H9 (cell line): ENCODE measurements at regions not wholly inside any gene's neighbourhood (a gene's known extent, or its start where the extent isn't known, plus 50 kb on each side); places are given as distances from the start of the nearest gene placed in this dataset.

Experiments used
- DNase-seq: peaks from one replicate; pipeline ENCODE4 v3.0.0-alpha.2; 2017
- H2AFZ ChIP-seq: one replicate; pipeline ENCODE4 v1.6.1; 2013; ENCODE audit warnings: mild to moderate bottlenecking, low read length, control low read depth, moderate library complexity
- H2AK5ac ChIP-seq: 2 replicates; pipeline ENCODE4 v1.6.1; 2013; ENCODE audit warnings: low read length, control low read depth, mixed read lengths; ENCODE audit not compliant: insufficient read length
- H2BK120ac ChIP-seq: one replicate; pipeline ENCODE4 v1.6.1; 2013; ENCODE audit warnings: low read depth, mild to moderate bottlenecking, low read length, control low read depth, inconsistent platforms; ENCODE audit not compliant: poor library complexity, severe bottlenecking
- H2BK12ac ChIP-seq: 2 replicates; pipeline ENCODE4 v1.6.1; 2013; ENCODE audit warnings: low read length, control low read depth, mixed read lengths, low read depth; ENCODE audit not compliant: insufficient read length
- H2BK15ac ChIP-seq: 2 replicates; pipeline ENCODE4 v1.6.1; 2013; ENCODE audit warnings: low read depth, low read length, control low read depth
- H2BK20ac ChIP-seq: one replicate; pipeline ENCODE4 v1.6.1; 2013; ENCODE audit warnings: low read depth, mild to moderate bottlenecking, low read length, control low read depth, inconsistent platforms; ENCODE audit not compliant: poor library complexity, severe bottlenecking
- H2BK5ac ChIP-seq: 2 replicates; pipeline ENCODE4 v1.6.1; 2013; ENCODE audit warnings: low read length, control low read depth, mixed read lengths; ENCODE audit not compliant: insufficient read length
- H3K14ac ChIP-seq: 2 replicates; pipeline ENCODE4 v1.6.1; 2013; ENCODE audit warnings: low read length, control low read depth; ENCODE audit not compliant: insufficient read depth
- H3K18ac ChIP-seq: 2 replicates; pipeline ENCODE4 v1.6.1; 2013; ENCODE audit warnings: low read depth, mild to moderate bottlenecking, mixed read lengths, low read length, control low read depth; ENCODE audit not compliant: insufficient read length
- H3K23ac ChIP-seq: 2 replicates; pipeline ENCODE4 v1.6.1; 2013; ENCODE audit warnings: low read length, control low read depth, mixed read lengths, low read depth; ENCODE audit not compliant: insufficient read length
- H3K23me2 ChIP-seq: 2 replicates; pipeline ENCODE4 v1.6.1; 2013; ENCODE audit warnings: low read depth, mild to moderate bottlenecking, mixed read lengths, low read length, control low read depth; ENCODE audit not compliant: insufficient read length, poor library complexity, severe bottlenecking
- H3K27ac ChIP-seq: 2 replicates; pipeline ENCODE4 v1.5.1; 2013; ENCODE audit warnings: low read length, control low read depth, mixed read lengths, low read depth; ENCODE audit not compliant: insufficient read length
- H3K27me3 ChIP-seq: 2 replicates; pipeline ENCODE4 v1.6.1; 2013; ENCODE audit warnings: low read length, control low read depth, inconsistent platforms; ENCODE audit not compliant: insufficient read depth
- H3K4ac ChIP-seq: 2 replicates; pipeline ENCODE4 v1.6.1; 2013; ENCODE audit warnings: low read depth, mild to moderate bottlenecking, control low read depth, inconsistent platforms, low read length, moderate library complexity
- H3K4me1 ChIP-seq: 2 replicates; pipeline ENCODE4 v1.6.1; 2013; ENCODE audit warnings: low read length, control low read depth, inconsistent platforms; ENCODE audit not compliant: insufficient read depth
- H3K4me2 ChIP-seq: 2 replicates; pipeline ENCODE4 v1.6.1; 2013; ENCODE audit warnings: low read length, control low read depth, mixed read lengths; ENCODE audit not compliant: insufficient read length, insufficient read depth
- H3K56ac ChIP-seq: 2 replicates; pipeline ENCODE4 v1.6.1; 2013; ENCODE audit warnings: low read depth, mild to moderate bottlenecking, mixed read lengths, low read length, control low read depth; ENCODE audit not compliant: insufficient read length
- H3K79me1 ChIP-seq: 2 replicates; pipeline ENCODE4 v1.6.1; 2013; ENCODE audit warnings: low read depth, mild to moderate bottlenecking, moderate library complexity, low read length, control low read depth, inconsistent platforms; ENCODE audit not compliant: insufficient read depth, poor library complexity, severe bottlenecking
- H3K79me2 ChIP-seq: 2 replicates; pipeline ENCODE4 v1.6.1; 2013; ENCODE audit warnings: low read length, control low read depth, inconsistent platforms; ENCODE audit not compliant: insufficient read depth
- H3K9ac ChIP-seq: 2 replicates; pipeline ENCODE4 v1.6.1; 2013; ENCODE audit warnings: low read length, control low read depth, mixed read lengths; ENCODE audit not compliant: insufficient read length; ENCODE audit errors: extremely low read depth
- H3K9me3 ChIP-seq: one replicate; pipeline ENCODE4 v1.6.1; 2013; ENCODE audit warnings: low read depth, low read length, inconsistent platforms; ENCODE audit not compliant: control insufficient read depth
- H3T11ph ChIP-seq: one replicate; pipeline ENCODE4 v1.6.1; 2013; ENCODE audit warnings: mild to moderate bottlenecking, low read length, control low read depth, inconsistent platforms
- H4K20me1 ChIP-seq: one replicate; pipeline ENCODE4 v1.6.1; 2013; ENCODE audit not compliant: control insufficient read depth, insufficient read length, insufficient read depth
- H4K5ac ChIP-seq: 2 replicates; pipeline ENCODE4 v1.6.1; 2013; ENCODE audit warnings: low read depth, mild to moderate bottlenecking, mixed read lengths, low read length, control low read depth; ENCODE audit not compliant: insufficient read length
- H4K8ac ChIP-seq: replicated peaks from 2 replicates; pipeline ENCODE4 v1.6.1; 2013; ENCODE audit warnings: low read length, control low read depth, mixed read lengths, low read depth; ENCODE audit not compliant: insufficient read length
- H4K91ac ChIP-seq: 2 replicates; pipeline ENCODE4 v1.6.1; 2013; ENCODE audit warnings: low read depth, mild to moderate bottlenecking, moderate library complexity, mixed read lengths, low read length, control low read depth; ENCODE audit not compliant: insufficient read length
- H3K27ac Mint-ChIP-seq, 3 experiments: 2 replicates in 2 of 3; 3 replicates in 1 of 3; pipeline ENCODE4 v1.8.0; 2020 to 2021; ENCODE audit warnings: mixed read lengths in 3 of 3, mild to moderate bottlenecking in 1 of 3, moderate library complexity in 1 of 3
- H3K27me3 Mint-ChIP-seq: 2 replicates; pipeline ENCODE4 v1.8.0; 2021; ENCODE audit warnings: low read depth, mild to moderate bottlenecking, moderate library complexity, mixed read lengths
- H3K36me3 Mint-ChIP-seq, 3 experiments: 2 replicates in 2 of 3; 3 replicates in 1 of 3; pipeline ENCODE4 v1.8.0; 2020 to 2021; ENCODE audit warnings: low read depth in 3 of 3, mixed read lengths in 3 of 3; ENCODE audit not compliant: insufficient read depth in 1 of 3
- H3K4me1 Mint-ChIP-seq, 2 experiments: 2 replicates each; pipeline ENCODE4 v1.8.0; 2020; ENCODE audit warnings: mixed read lengths in 2 of 2
- H3K4me3 Mint-ChIP-seq, 2 experiments: 2 replicates in 1 of 2; 3 replicates in 1 of 2; pipeline ENCODE4 v1.8.0; 2020 to 2021; ENCODE audit warnings: mild to moderate bottlenecking in 2 of 2, mixed read lengths in 2 of 2, moderate library complexity in 1 of 2
- H3K9me3 Mint-ChIP-seq, 2 experiments: 2 replicates in 1 of 2; 3 replicates in 1 of 2; pipeline ENCODE4 v1.8.0; 2020; ENCODE audit warnings: mild to moderate bottlenecking in 2 of 2, mixed read lengths in 2 of 2, moderate library complexity in 1 of 2
- whole genome bisulfite sequencing: extraction: QIAGEN DNeasy Blood & Tissue Kit; methylation state at CpG from one replicate; pipeline ENCODE4 v1.1.7; 2013; ENCODE audit warnings: missing lambda C conversion rate, low lambda C conversion rate, mixed read lengths; ENCODE audit not compliant: insufficient read length; ENCODE audit errors: extremely low coverage; 5-methylcytosine and 5-hydroxymethylcytosine counted together
- TF ChIP-seq, protein P1 (sequence below): fragments of 200-600 bp; sonication (generic); conservative IDR thresholded peaks from 3 replicates; pipeline ENCODE4 v1.8.0; 2021; ENCODE audit warnings: antibody characterized with exemption, mild to moderate bottlenecking

DNA sequence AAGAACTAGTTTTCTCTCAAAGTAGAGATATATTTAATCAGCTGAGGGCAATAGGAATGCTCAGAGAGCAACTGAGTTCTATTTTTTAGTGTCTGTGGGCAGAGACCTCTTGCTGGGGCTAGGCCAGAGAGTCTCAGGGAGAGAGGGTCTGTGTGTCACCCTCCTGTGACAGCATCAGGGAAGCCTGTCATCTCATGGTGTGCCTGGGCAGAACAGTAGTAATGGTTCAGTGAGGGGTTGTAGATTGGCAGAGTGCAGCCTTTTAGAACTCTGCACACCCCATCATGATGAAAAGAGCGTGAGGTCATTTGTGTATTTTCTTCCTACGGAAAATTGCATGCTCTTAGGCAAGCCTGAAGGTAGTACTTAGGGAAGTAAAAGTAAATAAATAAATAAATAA is 1396.5 kb upstream of the AGA start:
- H3K27ac ChIP-seq, result no peak overlapping the region
- H2AFZ ChIP-seq, result no peak overlapping the region
- H3K36me3 Mint-ChIP-seq, result no peaks in the 10 kb centered on the region; a peak in 1 of 7 replicates
- no peak overlapping the region for H2BK20ac ChIP-seq
- no CpG with 5 or more reads among the region's 2 CpGs for WGBS
- peak overlapping the region in 1 of 3 experiments; percentile 60; a peak in 2 of 7 replicates for H3K27ac Mint-ChIP-seq
- no peaks in the 10 kb centered on the region for H3K27me3 ChIP-seq
- H4K8ac ChIP-seq, result no peak overlapping the region
- no peak overlapping the region for H3K23ac ChIP-seq
- no peak overlapping the region for H4K5ac ChIP-seq
- H2BK15ac ChIP-seq, result no peak overlapping the region
- no peaks in the 10 kb centered on the region for H3K79me2 ChIP-seq
- no peaks in the 10 kb centered on the region for H3K9me3 ChIP-seq
- H4K91ac ChIP-seq, result no peak overlapping the region
- no peak overlapping the region for H3K9ac ChIP-seq
- no peaks in the 10 kb centered on the region for H3K4me1 ChIP-seq
- H3K4ac ChIP-seq, result no peak overlapping the region
- no peaks in the 10 kb centered on the region for H3K79me1 ChIP-seq
- H3K9me3 Mint-ChIP-seq, result no peaks in the 10 kb centered on the region
- H3K23me2 ChIP-seq, result no peaks in the 10 kb centered on the region
- H3K4me2 ChIP-seq, result no peak overlapping the region
- no peak overlapping the region for H3K4me3 Mint-ChIP-seq
- no peak overlapping the region for H2BK12ac ChIP-seq
- H2BK5ac ChIP-seq, result no peak overlapping the region
- no peak for DNase-seq
- TF ChIP-seq, protein P1, sequence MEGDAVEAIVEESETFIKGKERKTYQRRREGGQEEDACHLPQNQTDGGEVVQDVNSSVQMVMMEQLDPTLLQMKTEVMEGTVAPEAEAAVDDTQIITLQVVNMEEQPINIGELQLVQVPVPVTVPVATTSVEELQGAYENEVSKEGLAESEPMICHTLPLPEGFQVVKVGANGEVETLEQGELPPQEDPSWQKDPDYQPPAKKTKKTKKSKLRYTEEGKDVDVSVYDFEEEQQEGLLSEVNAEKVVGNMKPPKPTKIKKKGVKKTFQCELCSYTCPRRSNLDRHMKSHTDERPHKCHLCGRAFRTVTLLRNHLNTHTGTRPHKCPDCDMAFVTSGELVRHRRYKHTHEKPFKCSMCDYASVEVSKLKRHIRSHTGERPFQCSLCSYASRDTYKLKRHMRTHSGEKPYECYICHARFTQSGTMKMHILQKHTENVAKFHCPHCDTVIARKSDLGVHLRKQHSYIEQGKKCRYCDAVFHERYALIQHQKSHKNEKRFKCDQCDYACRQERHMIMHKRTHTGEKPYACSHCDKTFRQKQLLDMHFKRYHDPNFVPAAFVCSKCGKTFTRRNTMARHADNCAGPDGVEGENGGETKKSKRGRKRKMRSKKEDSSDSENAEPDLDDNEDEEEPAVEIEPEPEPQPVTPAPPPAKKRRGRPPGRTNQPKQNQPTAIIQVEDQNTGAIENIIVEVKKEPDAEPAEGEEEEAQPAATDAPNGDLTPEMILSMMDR, result no peak
- H3K56ac ChIP-seq, result no peak overlapping the region
- H3T11ph ChIP-seq, result no peak overlapping the region
- H3K18ac ChIP-seq, result no peak overlapping the region
- no peak overlapping the region for H2AK5ac ChIP-seq
- H2BK120ac ChIP-seq, result no peak overlapping the region
- H4K20me1 ChIP-seq, result no peaks in the 10 kb centered on the region
- no peaks in the 10 kb centered on the region for H3K27me3 Mint-ChIP-seq
- H3K4me1 Mint-ChIP-seq, result no peaks in the 10 kb centered on the region
- H3K14ac ChIP-seq, result no peak overlapping the region
